ENCODE measurements at regions not wholly inside any gene's neighbourhood (a gene's known extent, or its start where the extent isn't known, plus 50 kb on each side); places are given as distances from the start of the nearest gene placed in this dataset.

- Histone ChIP-seq H4K20me1 (ENCODE audit: insufficient read depth, low read length) (no peaks in the 10 kb centered on the region), H3K23ac (ENCODE audit: low read depth, low read length) (no peak overlapping the region), H4K91ac (ENCODE audit: insufficient read depth, low read depth, low read length) (no peak overlapping the region), H2BK20ac (ENCODE audit: low read depth, low read length) (no peak overlapping the region), H3K14ac (replicated peaks; ENCODE audit: low read depth, low read length) (no peak overlapping the region), H2BK15ac (ENCODE audit: low read depth, low read length) (no peak overlapping the region), H2BK5ac (ENCODE audit: low read depth, low read length, poor library complexity, severe bottlenecking) (no peak overlapping the region), H3K4me2 (ENCODE audit: low read depth, low read length) (no peak overlapping the region), H3K27ac (ENCODE audit: insufficient read depth, low read length) (no peak overlapping the region), H2BK120ac (ENCODE audit: low read depth, low read length) (no peak overlapping the region), H2AK9ac (replicated peaks; ENCODE audit: low read depth, low read length, poor library complexity) (no peak overlapping the region), H3K9me3 (ENCODE audit: control insufficient read depth, insufficient read depth, low read length) (peaks cover 4% of the 10 kb centered on the region), H3K36me3 (ENCODE audit: control insufficient read depth, insufficient read depth, low read length) (no peaks in the 10 kb centered on the region), H4K8ac (ENCODE audit: low read depth in 2 of 2, low read length in 2 of 2) (no peak overlapping the region), H3K18ac (ENCODE audit: low read depth, low read length) (no peak overlapping the region), H3K4me3 (ENCODE audit: insufficient read depth, low read depth, low read length) (no peak overlapping the region), H3K4me1 (ENCODE audit: control insufficient read depth, insufficient read depth, low read length) (no peaks in the 10 kb centered on the region), H3K9ac (ENCODE audit: low read depth, low read length) (no peak overlapping the region), H3K56ac (ENCODE audit: extremely low read depth, insufficient read depth, low read length) (no peak overlapping the region), H3K4ac (ENCODE audit: low read depth, low read length) (no peak overlapping the region), H3K27me3 (ENCODE audit: control insufficient read depth, insufficient read depth, low read length) (no peaks in the 10 kb centered on the region), H3K9me1 (ENCODE audit: insufficient read depth, low read length) (no peaks in the 10 kb centered on the region), H4K5ac (ENCODE audit: low read depth, low read length) (no peak overlapping the region), H2AFZ (replicated peaks; ENCODE audit: low read length, poor library complexity) (no peak overlapping the region), H2AK5ac (ENCODE audit: low read depth, low read length) (no peak overlapping the region), H3K79me1 (ENCODE audit: low read depth in 1 of 2, low read length in 2 of 2) (no peaks in the 10 kb centered on the region)
- intact Hi-C loops (cut with micrococcal nuclease) (no loop called here), dilution Hi-C loops (cut with HindIII; ENCODE audit: low sequenced_read_pairs, unreplicated experiment) (no loop called here), in situ Hi-C loops (cut with MboI; ENCODE audit: low sequenced_read_pairs) (no loop called here)
- CTCF ChIA-PET = no interaction called here
- DNase-seq (no peak), ATAC-seq (ENCODE audit: low read depth) (no peak)
- WGBS, 2 experiments (ENCODE audit: extremely low coverage in 2 of 2, insufficient read length in 1 of 2) = 0% methylated on average over 1 of the region's 5 CpGs; no CpG with 5 or more reads in 1 of the 2 experiments
- no TSS peak for BruUV-seq (replicated peaks)
- POLR2A ChIA-PET (ENCODE audit: unreplicated experiment) = no interaction called here
- TF ChIP-seq RAD21 (IDR thresholded peaks at IDR 0.05; ENCODE audit: low read length) (no peak), SMC3 (IDR thresholded peaks at IDR 0.05; ENCODE audit: low read depth, low read length) (no peak), CTCF (conservative IDR thresholded peaks at IDR 0.05; ENCODE audit: low read depth, low read length) (no peak), MAZ (IDR thresholded peaks at IDR 0.05; ENCODE audit: borderline replicate concordance, low read depth, low read length) (no peak), BHLHE40 (IDR thresholded peaks at IDR 0.05; ENCODE audit: low read depth, low read length) (no peak), CHD1 (IDR thresholded peaks at IDR 0.05; ENCODE audit: low read depth, low read length) (no peak), USF2 (IDR thresholded peaks at IDR 0.05; ENCODE audit: low read depth, low read length) (no peak), RCOR1 (IDR thresholded peaks at IDR 0.05; ENCODE audit: insufficient replicate concordance, low read length) (no peak), MXI1 (IDR thresholded peaks at IDR 0.05; ENCODE audit: borderline replicate concordance, low read depth, low read length) (no peak), NFE2L2 (IDR thresholded peaks at IDR 0.05; ENCODE audit: low read depth, low read length) (no peak), RFX5 (IDR thresholded peaks at IDR 0.05; ENCODE audit: low read depth, low read length) (no peak)
These were observed 262.4 kb upstream of the CHST9 start for GRCh38 chr18:27447451-27447881.
